Nephron progenitor cell (in vitro differentiated cells): ENCODE measurements at regions not wholly inside any gene's neighbourhood (a gene's known extent, or its start where the extent isn't known, plus 50 kb on each side); places are given as distances from the start of the nearest gene placed in this dataset.

Experiments used
- DNase-seq: peaks from one replicate; pipeline ENCODE4 v3.0.0; 2021
- H3K27ac Mint-ChIP-seq: 2 replicates; pipeline ENCODE4 v1.8.0; 2021; ENCODE audit warnings: mild to moderate bottlenecking, moderate library complexity, mixed read lengths
- H3K27me3 Mint-ChIP-seq: 2 replicates; pipeline ENCODE4 v1.8.0; 2021; ENCODE audit warnings: mild to moderate bottlenecking, low read depth, mixed read lengths; ENCODE audit not compliant: poor library complexity
- H3K36me3 Mint-ChIP-seq: 2 replicates; pipeline ENCODE4 v1.8.0; 2021; ENCODE audit warnings: low read depth, mixed read lengths
- H3K4me1 Mint-ChIP-seq: 2 replicates; pipeline ENCODE4 v1.8.0; 2021; ENCODE audit warnings: mixed read lengths
- H3K4me3 Mint-ChIP-seq: 2 replicates; pipeline ENCODE4 v1.8.0; 2021; ENCODE audit warnings: mild to moderate bottlenecking, moderate library complexity, mixed read lengths
- H3K9me3 Mint-ChIP-seq: 2 replicates; pipeline ENCODE4 v1.8.0; 2021; ENCODE audit warnings: mild to moderate bottlenecking, moderate library complexity, mixed read lengths
- CTCF ChIP-seq: fragments of 200-600 bp; sonication (generic); IDR thresholded peaks from 2 replicates; pipeline ENCODE4 v1.5.0; 2021; ENCODE audit warnings: antibody characterized with exemption

GRCh38 chr22:49124608-49125007 is 703.1 kb downstream of the BRD1 start:
- peaks cover 8% of the 10 kb centered on the region for H3K4me1 Mint-ChIP-seq
- no peak overlapping the region for H3K4me3 Mint-ChIP-seq
- no peak for DNase-seq
- TF ChIP-seq CTCF: no peak
- peaks cover 19% of the 10 kb centered on the region for H3K27me3 Mint-ChIP-seq
- H3K9me3 Mint-ChIP-seq: peaks cover 14% of the 10 kb centered on the region
- no peaks in the 10 kb centered on the region for H3K36me3 Mint-ChIP-seq
- H3K27ac Mint-ChIP-seq: no peak overlapping the region

DNA sequence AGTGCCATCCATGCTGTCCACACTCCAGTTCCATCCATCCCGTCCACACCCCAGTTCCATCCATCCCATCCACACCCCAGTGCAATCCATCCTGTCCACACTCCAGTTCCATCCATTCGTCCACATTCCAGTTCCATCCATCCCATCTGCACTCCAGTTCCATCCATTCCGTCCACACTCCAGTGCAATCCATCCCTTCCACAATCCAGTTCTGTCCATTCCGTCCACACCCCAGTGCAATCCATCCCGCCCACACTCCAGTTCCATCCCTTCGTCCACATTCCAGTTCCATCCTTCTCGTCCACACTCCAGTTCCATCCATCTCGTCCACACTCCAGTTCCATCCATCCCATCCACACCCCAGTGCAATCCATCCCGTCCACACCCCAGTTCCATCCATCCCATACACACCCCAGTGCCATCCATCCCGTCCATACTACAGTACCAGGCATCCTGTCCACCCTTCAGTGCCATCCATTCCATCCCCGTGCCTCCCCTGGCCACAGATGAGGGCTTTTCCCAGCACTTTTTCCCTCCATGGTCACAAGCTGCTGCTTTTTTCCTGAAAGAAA is 704.0 kb downstream of the BRD1 start:
- Mint-ChIP-seq H3K27me3 (peaks cover 20% of the 10 kb centered on the region), H3K9me3 (peaks cover 13% of the 10 kb centered on the region), H3K4me1 (peaks cover 14% of the 10 kb centered on the region), H3K27ac (no peak overlapping the region), H3K4me3 (no peak overlapping the region), H3K36me3 (no peaks in the 10 kb centered on the region)
- no peak for TF ChIP-seq CTCF
- no peak for DNase-seq

DNA sequence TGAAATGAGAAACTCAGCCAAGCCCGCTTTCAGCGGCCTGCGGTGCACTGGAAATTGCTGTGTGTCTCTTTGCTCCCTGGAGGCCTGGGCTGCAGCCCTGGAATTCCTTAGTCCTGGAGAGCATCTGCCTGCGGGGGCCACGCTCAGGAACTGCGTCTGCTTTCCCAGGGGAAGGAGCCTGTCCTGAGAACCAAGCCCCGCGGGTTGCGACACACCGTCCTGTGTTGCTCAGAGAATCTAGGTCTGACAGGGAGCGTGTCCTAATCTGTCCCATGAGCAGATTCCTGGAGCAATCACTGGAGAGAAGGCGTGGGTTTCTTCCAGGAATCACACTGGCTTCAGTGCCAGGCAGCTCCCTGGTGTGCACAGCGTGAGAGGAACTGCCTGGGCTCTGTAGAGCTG is 708.1 kb downstream of the BRD1 start:
- no peaks in the 10 kb centered on the region for H3K36me3 Mint-ChIP-seq
- peaks cover 25% of the 10 kb centered on the region for H3K27me3 Mint-ChIP-seq
- DNase-seq: peak; percentile 32
- H3K27ac Mint-ChIP-seq: peak overlapping the region; percentile 75
- no peak for TF ChIP-seq CTCF
- H3K4me1 Mint-ChIP-seq: peaks cover 36% of the 10 kb centered on the region
- H3K9me3 Mint-ChIP-seq: peaks cover 6% of the 10 kb centered on the region
- no peak overlapping the region for H3K4me3 Mint-ChIP-seq

DNA sequence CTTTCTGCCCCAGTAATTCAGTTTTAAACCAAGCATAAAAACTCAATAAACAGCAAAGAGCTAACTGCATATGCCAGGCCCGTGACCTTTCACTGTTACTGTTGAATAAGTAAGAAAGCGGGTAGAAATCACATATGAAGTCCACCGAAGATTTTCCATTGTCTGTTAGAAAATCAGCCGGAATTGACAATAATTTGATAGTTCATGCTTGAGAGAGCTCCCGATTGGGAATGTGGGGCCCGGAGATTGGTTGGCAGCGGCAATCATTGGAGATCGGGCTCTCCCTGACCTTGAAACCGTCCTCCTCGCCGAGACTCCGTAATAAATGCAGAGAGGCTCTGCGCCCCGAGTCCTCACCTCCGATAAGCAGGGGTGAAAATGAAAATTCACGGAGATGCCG is 709.6 kb downstream of the BRD1 start:
- Mint-ChIP-seq H3K4me1 (peaks cover 33% of the 10 kb centered on the region), H3K36me3 (no peaks in the 10 kb centered on the region), H3K27me3 (peaks cover 29% of the 10 kb centered on the region), H3K9me3 (peaks cover 4% of the 10 kb centered on the region), H3K27ac (no peak overlapping the region), H3K4me3 (no peak overlapping the region)
- TF ChIP-seq CTCF: no peak
- DNase-seq: no peak

DNA sequence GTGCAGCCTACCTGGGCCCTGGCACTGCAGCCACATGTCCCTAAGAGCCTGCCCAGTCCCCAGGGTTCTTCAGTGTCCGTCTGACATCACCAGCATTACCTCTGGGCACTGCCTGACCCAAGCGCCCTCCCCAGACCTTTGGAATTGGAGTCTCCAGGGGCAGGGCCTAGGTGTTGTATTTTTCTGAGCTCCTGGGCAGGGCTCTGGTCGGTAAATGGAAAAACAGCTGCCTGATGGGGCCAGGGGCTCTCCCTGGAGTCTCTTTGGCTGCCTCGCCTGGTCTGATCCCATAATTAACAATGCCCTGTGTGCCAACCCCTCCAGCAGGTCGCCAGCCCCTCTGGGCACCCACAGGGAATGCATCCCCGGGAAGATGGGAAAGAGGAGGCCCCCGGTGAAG is 710.2 kb downstream of the BRD1 start:
- peaks cover 33% of the 10 kb centered on the region for H3K4me1 Mint-ChIP-seq
- H3K27ac Mint-ChIP-seq: no peak overlapping the region
- H3K36me3 Mint-ChIP-seq: no peaks in the 10 kb centered on the region
- H3K4me3 Mint-ChIP-seq: no peak overlapping the region
- TF ChIP-seq CTCF: no peak
- H3K27me3 Mint-ChIP-seq: peaks cover 28% of the 10 kb centered on the region
- H3K9me3 Mint-ChIP-seq: peaks cover 4% of the 10 kb centered on the region
- no peak for DNase-seq

DNA sequence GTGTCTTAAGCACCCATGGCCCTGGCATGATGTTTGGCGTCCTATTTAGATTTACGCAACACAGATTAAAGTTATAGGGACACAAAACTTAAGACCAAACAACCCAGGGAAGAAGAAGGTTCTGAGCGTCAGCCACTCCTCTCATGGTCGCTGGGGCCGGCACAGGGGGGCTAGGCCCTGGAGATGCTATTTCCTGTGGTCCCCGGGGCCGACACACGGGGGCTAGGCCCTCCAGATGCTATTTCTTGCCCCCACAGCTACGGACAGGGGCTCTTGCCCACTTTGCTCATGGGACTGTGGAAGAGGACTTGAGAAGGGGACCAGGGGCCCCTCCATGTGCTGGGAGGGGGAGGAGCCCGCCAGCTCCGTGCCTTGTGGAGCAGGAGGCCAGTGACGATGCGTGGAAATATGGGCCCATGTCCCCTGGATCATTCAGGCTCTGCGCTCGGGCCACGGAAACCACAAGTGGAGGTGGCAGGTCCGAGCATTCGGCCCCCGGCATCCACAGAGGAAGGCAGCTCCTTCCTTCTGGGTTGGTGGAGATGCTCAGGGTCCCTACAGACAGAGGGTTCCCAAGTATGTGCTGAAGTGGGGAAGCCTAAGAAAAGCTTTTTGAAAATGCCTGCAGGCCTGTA is 711.1 kb downstream of the BRD1 start:
- no peak overlapping the region for H3K4me3 Mint-ChIP-seq
- peaks cover 22% of the 10 kb centered on the region for H3K27me3 Mint-ChIP-seq
- H3K9me3 Mint-ChIP-seq: no peaks in the 10 kb centered on the region
- no peak overlapping the region for H3K27ac Mint-ChIP-seq
- peaks cover 33% of the 10 kb centered on the region for H3K4me1 Mint-ChIP-seq
- no peak for DNase-seq
- no peak for TF ChIP-seq CTCF
- no peaks in the 10 kb centered on the region for H3K36me3 Mint-ChIP-seq
